H9 (cell line): ENCODE measurements at regions not wholly inside any gene's neighbourhood (a gene's known extent, or its start where the extent isn't known, plus 50 kb on each side); places are given as distances from the start of the nearest gene placed in this dataset.

ENCODE experiments used
- DNase-seq: peaks from one replicate; pipeline ENCODE4 v3.0.0-alpha.2; 2017
- H2AFZ ChIP-seq: one replicate; pipeline ENCODE4 v1.6.1; 2013; ENCODE audit warnings: mild to moderate bottlenecking, low read length, control low read depth, moderate library complexity
- H2AK5ac ChIP-seq: 2 replicates; pipeline ENCODE4 v1.6.1; 2013; ENCODE audit warnings: low read length, control low read depth, mixed read lengths; ENCODE audit not compliant: insufficient read length
- H2BK120ac ChIP-seq: one replicate; pipeline ENCODE4 v1.6.1; 2013; ENCODE audit warnings: low read depth, mild to moderate bottlenecking, low read length, control low read depth, inconsistent platforms; ENCODE audit not compliant: poor library complexity, severe bottlenecking
- H2BK12ac ChIP-seq: 2 replicates; pipeline ENCODE4 v1.6.1; 2013; ENCODE audit warnings: low read length, control low read depth, mixed read lengths, low read depth; ENCODE audit not compliant: insufficient read length
- H2BK15ac ChIP-seq: 2 replicates; pipeline ENCODE4 v1.6.1; 2013; ENCODE audit warnings: low read depth, low read length, control low read depth
- H2BK20ac ChIP-seq: one replicate; pipeline ENCODE4 v1.6.1; 2013; ENCODE audit warnings: low read depth, mild to moderate bottlenecking, low read length, control low read depth, inconsistent platforms; ENCODE audit not compliant: poor library complexity, severe bottlenecking
- H2BK5ac ChIP-seq: 2 replicates; pipeline ENCODE4 v1.6.1; 2013; ENCODE audit warnings: low read length, control low read depth, mixed read lengths; ENCODE audit not compliant: insufficient read length
- H3K14ac ChIP-seq: 2 replicates; pipeline ENCODE4 v1.6.1; 2013; ENCODE audit warnings: low read length, control low read depth; ENCODE audit not compliant: insufficient read depth
- H3K18ac ChIP-seq: 2 replicates; pipeline ENCODE4 v1.6.1; 2013; ENCODE audit warnings: low read depth, mild to moderate bottlenecking, mixed read lengths, low read length, control low read depth; ENCODE audit not compliant: insufficient read length
- H3K23ac ChIP-seq: 2 replicates; pipeline ENCODE4 v1.6.1; 2013; ENCODE audit warnings: low read length, control low read depth, mixed read lengths, low read depth; ENCODE audit not compliant: insufficient read length
- H3K23me2 ChIP-seq: 2 replicates; pipeline ENCODE4 v1.6.1; 2013; ENCODE audit warnings: low read depth, mild to moderate bottlenecking, mixed read lengths, low read length, control low read depth; ENCODE audit not compliant: insufficient read length, poor library complexity, severe bottlenecking
- H3K27ac ChIP-seq: 2 replicates; pipeline ENCODE4 v1.5.1; 2013; ENCODE audit warnings: low read length, control low read depth, mixed read lengths, low read depth; ENCODE audit not compliant: insufficient read length
- H3K27me3 ChIP-seq: 2 replicates; pipeline ENCODE4 v1.6.1; 2013; ENCODE audit warnings: low read length, control low read depth, inconsistent platforms; ENCODE audit not compliant: insufficient read depth
- H3K4ac ChIP-seq: 2 replicates; pipeline ENCODE4 v1.6.1; 2013; ENCODE audit warnings: low read depth, mild to moderate bottlenecking, control low read depth, inconsistent platforms, low read length, moderate library complexity
- H3K4me1 ChIP-seq: 2 replicates; pipeline ENCODE4 v1.6.1; 2013; ENCODE audit warnings: low read length, control low read depth, inconsistent platforms; ENCODE audit not compliant: insufficient read depth
- H3K4me2 ChIP-seq: 2 replicates; pipeline ENCODE4 v1.6.1; 2013; ENCODE audit warnings: low read length, control low read depth, mixed read lengths; ENCODE audit not compliant: insufficient read length, insufficient read depth
- H3K56ac ChIP-seq: 2 replicates; pipeline ENCODE4 v1.6.1; 2013; ENCODE audit warnings: low read depth, mild to moderate bottlenecking, mixed read lengths, low read length, control low read depth; ENCODE audit not compliant: insufficient read length
- H3K79me1 ChIP-seq: 2 replicates; pipeline ENCODE4 v1.6.1; 2013; ENCODE audit warnings: low read depth, mild to moderate bottlenecking, moderate library complexity, low read length, control low read depth, inconsistent platforms; ENCODE audit not compliant: insufficient read depth, poor library complexity, severe bottlenecking
- H3K79me2 ChIP-seq: 2 replicates; pipeline ENCODE4 v1.6.1; 2013; ENCODE audit warnings: low read length, control low read depth, inconsistent platforms; ENCODE audit not compliant: insufficient read depth
- H3K9ac ChIP-seq: 2 replicates; pipeline ENCODE4 v1.6.1; 2013; ENCODE audit warnings: low read length, control low read depth, mixed read lengths; ENCODE audit not compliant: insufficient read length; ENCODE audit errors: extremely low read depth
- H3K9me3 ChIP-seq: one replicate; pipeline ENCODE4 v1.6.1; 2013; ENCODE audit warnings: low read depth, low read length, inconsistent platforms; ENCODE audit not compliant: control insufficient read depth
- H3T11ph ChIP-seq: one replicate; pipeline ENCODE4 v1.6.1; 2013; ENCODE audit warnings: mild to moderate bottlenecking, low read length, control low read depth, inconsistent platforms
- H4K20me1 ChIP-seq: one replicate; pipeline ENCODE4 v1.6.1; 2013; ENCODE audit not compliant: control insufficient read depth, insufficient read length, insufficient read depth
- H4K5ac ChIP-seq: 2 replicates; pipeline ENCODE4 v1.6.1; 2013; ENCODE audit warnings: low read depth, mild to moderate bottlenecking, mixed read lengths, low read length, control low read depth; ENCODE audit not compliant: insufficient read length
- H4K8ac ChIP-seq: replicated peaks from 2 replicates; pipeline ENCODE4 v1.6.1; 2013; ENCODE audit warnings: low read length, control low read depth, mixed read lengths, low read depth; ENCODE audit not compliant: insufficient read length
- H4K91ac ChIP-seq: 2 replicates; pipeline ENCODE4 v1.6.1; 2013; ENCODE audit warnings: low read depth, mild to moderate bottlenecking, moderate library complexity, mixed read lengths, low read length, control low read depth; ENCODE audit not compliant: insufficient read length
- H3K27ac Mint-ChIP-seq, 3 experiments: 2 replicates in 2 of 3; 3 replicates in 1 of 3; pipeline ENCODE4 v1.8.0; 2020 to 2021; ENCODE audit warnings: mixed read lengths in 3 of 3, mild to moderate bottlenecking in 1 of 3, moderate library complexity in 1 of 3
- H3K27me3 Mint-ChIP-seq: 2 replicates; pipeline ENCODE4 v1.8.0; 2021; ENCODE audit warnings: low read depth, mild to moderate bottlenecking, moderate library complexity, mixed read lengths
- H3K36me3 Mint-ChIP-seq, 3 experiments: 2 replicates in 2 of 3; 3 replicates in 1 of 3; pipeline ENCODE4 v1.8.0; 2020 to 2021; ENCODE audit warnings: low read depth in 3 of 3, mixed read lengths in 3 of 3; ENCODE audit not compliant: insufficient read depth in 1 of 3
- H3K4me1 Mint-ChIP-seq, 2 experiments: 2 replicates each; pipeline ENCODE4 v1.8.0; 2020; ENCODE audit warnings: mixed read lengths in 2 of 2
- H3K4me3 Mint-ChIP-seq, 2 experiments: 2 replicates in 1 of 2; 3 replicates in 1 of 2; pipeline ENCODE4 v1.8.0; 2020 to 2021; ENCODE audit warnings: mild to moderate bottlenecking in 2 of 2, mixed read lengths in 2 of 2, moderate library complexity in 1 of 2
- H3K9me3 Mint-ChIP-seq, 2 experiments: 2 replicates in 1 of 2; 3 replicates in 1 of 2; pipeline ENCODE4 v1.8.0; 2020; ENCODE audit warnings: mild to moderate bottlenecking in 2 of 2, mixed read lengths in 2 of 2, moderate library complexity in 1 of 2
- WGBS: extraction: QIAGEN DNeasy Blood & Tissue Kit; methylation state at CpG from one replicate; pipeline ENCODE4 v1.1.7; 2013; ENCODE audit warnings: missing lambda C conversion rate, low lambda C conversion rate, mixed read lengths; ENCODE audit not compliant: insufficient read length; ENCODE audit errors: extremely low coverage; 5-methylcytosine and 5-hydroxymethylcytosine counted together
- TF ChIP-seq, protein P1 (sequence below): fragments of 200-600 bp; sonication (generic); conservative IDR thresholded peaks from 3 replicates; pipeline ENCODE4 v1.8.0; 2021; ENCODE audit warnings: antibody characterized with exemption, mild to moderate bottlenecking

DNA sequence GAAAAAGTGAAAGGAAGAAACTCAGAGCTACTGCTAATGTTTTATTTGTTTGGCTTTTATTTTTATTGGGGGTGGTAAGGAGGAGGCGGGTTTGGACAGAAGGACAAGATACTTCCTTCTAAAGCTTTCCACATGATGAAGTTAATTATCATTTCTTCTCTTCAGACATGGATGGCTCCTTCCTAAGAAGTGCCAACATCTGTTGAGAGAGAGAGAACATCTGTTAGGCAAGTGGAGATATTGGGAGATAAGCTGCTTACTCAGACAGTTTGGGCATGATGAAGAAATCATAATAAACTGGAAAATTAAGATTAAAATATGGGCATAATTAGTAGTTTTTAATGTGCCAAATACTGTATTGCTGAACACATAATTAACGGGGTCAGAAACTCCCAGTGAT lies 535.7 kb upstream of the INTU start:
- Histone ChIP-seq H3K79me1 (no peaks in the 10 kb centered on the region), H3K23ac (no peak overlapping the region), H3K14ac (no peak overlapping the region), H4K5ac (no peak overlapping the region), H2BK20ac (no peak overlapping the region), H3K9ac (no peak overlapping the region), H3K18ac (no peak overlapping the region), H2BK5ac (no peak overlapping the region), H3K4me1 (no peaks in the 10 kb centered on the region), H3K27ac (no peak overlapping the region), H2AFZ (no peak overlapping the region), H3T11ph (no peak overlapping the region), H4K20me1 (no peaks in the 10 kb centered on the region), H2BK12ac (no peak overlapping the region), H3K23me2 (no peaks in the 10 kb centered on the region), H2AK5ac (no peak overlapping the region), H3K4ac (no peak overlapping the region), H3K9me3 (no peaks in the 10 kb centered on the region), H4K8ac (no peak overlapping the region), H2BK15ac (no peak overlapping the region), H3K27me3 (no peaks in the 10 kb centered on the region), H3K4me2 (no peak overlapping the region), H2BK120ac (no peak overlapping the region), H3K79me2 (no peaks in the 10 kb centered on the region), H3K56ac (no peak overlapping the region), H4K91ac (no peak overlapping the region)
- peaks cover 0 to 12% (median 4%) of the 10 kb centered on the region in 3 experiments; a peak in 3 of 7 replicates for H3K36me3 Mint-ChIP-seq
- no peaks in the 10 kb centered on the region for H3K4me1 Mint-ChIP-seq
- WGBS: no CpG with 5 or more reads among the region's 2 CpGs
- DNase-seq: no peak
- peaks cover 9 to 13% of the 10 kb centered on the region in 2 experiments; a peak in 4 of 5 replicates for H3K9me3 Mint-ChIP-seq
- H3K4me3 Mint-ChIP-seq: no peak overlapping the region
- TF ChIP-seq, protein P1, sequence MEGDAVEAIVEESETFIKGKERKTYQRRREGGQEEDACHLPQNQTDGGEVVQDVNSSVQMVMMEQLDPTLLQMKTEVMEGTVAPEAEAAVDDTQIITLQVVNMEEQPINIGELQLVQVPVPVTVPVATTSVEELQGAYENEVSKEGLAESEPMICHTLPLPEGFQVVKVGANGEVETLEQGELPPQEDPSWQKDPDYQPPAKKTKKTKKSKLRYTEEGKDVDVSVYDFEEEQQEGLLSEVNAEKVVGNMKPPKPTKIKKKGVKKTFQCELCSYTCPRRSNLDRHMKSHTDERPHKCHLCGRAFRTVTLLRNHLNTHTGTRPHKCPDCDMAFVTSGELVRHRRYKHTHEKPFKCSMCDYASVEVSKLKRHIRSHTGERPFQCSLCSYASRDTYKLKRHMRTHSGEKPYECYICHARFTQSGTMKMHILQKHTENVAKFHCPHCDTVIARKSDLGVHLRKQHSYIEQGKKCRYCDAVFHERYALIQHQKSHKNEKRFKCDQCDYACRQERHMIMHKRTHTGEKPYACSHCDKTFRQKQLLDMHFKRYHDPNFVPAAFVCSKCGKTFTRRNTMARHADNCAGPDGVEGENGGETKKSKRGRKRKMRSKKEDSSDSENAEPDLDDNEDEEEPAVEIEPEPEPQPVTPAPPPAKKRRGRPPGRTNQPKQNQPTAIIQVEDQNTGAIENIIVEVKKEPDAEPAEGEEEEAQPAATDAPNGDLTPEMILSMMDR: no peak
- H3K27me3 Mint-ChIP-seq: no peaks in the 10 kb centered on the region
- H3K27ac Mint-ChIP-seq: no peak overlapping the region
